Caco-2 (cell line): ENCODE measurements at regions not wholly inside any gene's neighbourhood (a gene's known extent, or its start where the extent isn't known, plus 50 kb on each side); places are given as distances from the start of the nearest gene placed in this dataset.

Experiments
- BruUV-seq: library from RNA; stranded (reverse); fragments of 400-500 nt; replicated peaks from 2 replicates; lab custom pipeline; 2021; lab: Mats Ljungman, UMichigan
- CTCF ChIA-PET: fragments of 300-600 bp; sonication (Branson Sonifier 250); formaldehyde crosslinking; loops from one replicate; lab custom pipeline; 2022; ENCODE audit warnings: antibody characterized with exemption; lab: Charles Lee
- POLR2A ChIA-PET: fragments of 300-600 bp; sonication (Branson Sonifier 250); formaldehyde crosslinking; loops from one replicate; lab custom pipeline; 2022; ENCODE audit warnings: antibody characterized with exemption; lab: Charles Lee
- DNase-seq, 2 experiments: peaks; one replicate each; pipeline versions ENCODE4 v3.0.0 to v3.0.0-alpha.2; 2020 to 2022
- H3K27me3 ChIP-seq: replicated peaks from 2 replicates; pipeline ENCODE4 v1.6.0; 2011; ENCODE audit warnings: low read length; ENCODE audit not compliant: control insufficient read depth, insufficient read depth
- H3K36me3 ChIP-seq: 2 replicates; pipeline ENCODE4 v1.5.1; 2011; ENCODE audit warnings: low read length; ENCODE audit not compliant: control insufficient read depth, insufficient read depth
- H3K4me1 ChIP-seq: fragments of 250-450 bp; sonication (Bioruptor Pico); 2 replicates; pipeline ENCODE4 v1.5.1; 2020; ENCODE audit warnings: mild to moderate bottlenecking
- H3K4me3 ChIP-seq: 2 replicates; pipeline ENCODE4 v1.5.1; 2011; ENCODE audit warnings: low read depth, mild to moderate bottlenecking, control low read depth, low read length
- H3K9me3 ChIP-seq: fragments of 250-450 bp; sonication (Bioruptor Pico); 2 replicates; pipeline ENCODE4 v1.5.1; 2020; ENCODE audit warnings: mild to moderate bottlenecking, moderate library complexity
- H3K27ac Mint-ChIP-seq: one replicate; pipeline ENCODE4 v1.8.0; 2022; ENCODE audit warnings: mixed read lengths; ENCODE audit not compliant: unreplicated experiment
- H3K27me3 Mint-ChIP-seq: one replicate; pipeline ENCODE4 v1.8.0; 2022; ENCODE audit warnings: mixed read lengths; ENCODE audit not compliant: insufficient read depth, unreplicated experiment
- H3K36me3 Mint-ChIP-seq: one replicate; pipeline ENCODE4 v1.8.0; 2022; ENCODE audit warnings: mild to moderate bottlenecking, mixed read lengths; ENCODE audit not compliant: insufficient read depth, unreplicated experiment
- H3K4me1 Mint-ChIP-seq: one replicate; pipeline ENCODE4 v1.8.0; 2022; ENCODE audit warnings: low read depth, mixed read lengths; ENCODE audit not compliant: unreplicated experiment
- H3K4me3 Mint-ChIP-seq: one replicate; pipeline ENCODE4 v1.8.0; 2022; ENCODE audit warnings: mild to moderate bottlenecking, moderate library complexity, mixed read lengths; ENCODE audit not compliant: unreplicated experiment
- H3K9me3 Mint-ChIP-seq: one replicate; pipeline ENCODE4 v1.8.0; 2022; ENCODE audit warnings: mixed read lengths; ENCODE audit not compliant: unreplicated experiment
- CTCF ChIP-seq, 2 experiments: fragments of 200-600 bp in 1 of 2; IDR thresholded peaks; 1 replicate in 1 of 2; 2 replicates in 1 of 2; pipeline versions ENCODE4 v1.5.1 to v1.8.0; 2011 to 2022; ENCODE audit warnings: antibody characterized with exemption in 1 of 2, control low read depth in 1 of 2, inconsistent platforms in 1 of 2, low read depth in 1 of 2, low read length in 1 of 2, mild to moderate bottlenecking in 1 of 2, moderate library complexity in 1 of 2; ENCODE audit not compliant: insufficient read depth in 1 of 2, severe bottlenecking in 1 of 2, unreplicated experiment in 1 of 2
- intact Hi-C: fragments of 100-400 bp; cut with micrococcal nuclease; formaldehyde crosslinking; loops from one replicate; pipeline ENCODE4 v1.10.0; 2022; ENCODE audit not compliant: unreplicated experiment

- TF ChIP-seq CTCF (IDR thresholded peaks at IDR 0.05; ENCODE audit: insufficient read depth in 1 of 2, low read depth in 1 of 2, low read length in 1 of 2, severe bottlenecking in 1 of 2, unreplicated experiment in 1 of 2) = no peak
- POLR2A ChIA-PET = no interaction called here
- CTCF ChIA-PET = no interaction called here
- no peak for DNase-seq
- Histone ChIP-seq H3K27me3 (no peaks in the 10 kb centered on the region), H3K36me3 (no peaks in the 10 kb centered on the region), H3K4me1 (no peaks in the 10 kb centered on the region), H3K4me3 (no peak overlapping the region), H3K9me3 (no peaks in the 10 kb centered on the region)
- Mint-ChIP-seq H3K27me3 (peaks cover 9% of the 10 kb centered on the region), H3K4me3 (no peak overlapping the region), H3K36me3 (no peaks in the 10 kb centered on the region), H3K4me1 (no peaks in the 10 kb centered on the region), H3K9me3 (peaks cover 4% of the 10 kb centered on the region), H3K27ac (no peak overlapping the region)
- intact Hi-C loops = no loop called here
- BruUV-seq = no TSS peak
Observed at GRCh38 chr2:12835733-12836132, 119.0 kb downstream of the TRIB2 start.

- BruUV-seq = no TSS peak
- Histone ChIP-seq H3K27me3 (no peaks in the 10 kb centered on the region), H3K9me3 (no peaks in the 10 kb centered on the region), H3K4me1 (no peaks in the 10 kb centered on the region), H3K4me3 (no peak overlapping the region), H3K36me3 (no peaks in the 10 kb centered on the region)
- ChIA-PET CTCF (no interaction called here), POLR2A (no interaction called here)
- intact Hi-C loops = no loop called here
- Mint-ChIP-seq H3K36me3 (no peaks in the 10 kb centered on the region), H3K27me3 (peaks cover 13% of the 10 kb centered on the region), H3K4me3 (no peak overlapping the region), H3K27ac (no peak overlapping the region), H3K9me3 (peaks cover 10% of the 10 kb centered on the region), H3K4me1 (no peaks in the 10 kb centered on the region)
- no peak for DNase-seq
- no peak for TF ChIP-seq CTCF (IDR thresholded peaks at IDR 0.05; ENCODE audit: insufficient read depth in 1 of 2, low read depth in 1 of 2, low read length in 1 of 2, severe bottlenecking in 1 of 2, unreplicated experiment in 1 of 2)
Observed at GRCh38 chr2:12839339-12839738, 122.6 kb downstream of the TRIB2 start.

- H3K4me3 ChIP-seq = no peak overlapping the region
- H3K4me1 ChIP-seq = no peaks in the 10 kb centered on the region
- Mint-ChIP-seq H3K4me3 (no peak overlapping the region), H3K27ac (no peak overlapping the region), H3K27me3 (peaks cover 13% of the 10 kb centered on the region), H3K4me1 (no peaks in the 10 kb centered on the region), H3K9me3 (peaks cover 10% of the 10 kb centered on the region), H3K36me3 (no peaks in the 10 kb centered on the region)
- intact Hi-C loops = no loop called here
- no peak for DNase-seq
- ChIA-PET POLR2A (no interaction called here), CTCF (no interaction called here)
- no peaks in the 10 kb centered on the region for H3K27me3 ChIP-seq
- no peaks in the 10 kb centered on the region for H3K36me3 ChIP-seq
- BruUV-seq = no TSS peak
- no peaks in the 10 kb centered on the region for H3K9me3 ChIP-seq
- no peak for TF ChIP-seq CTCF (IDR thresholded peaks at IDR 0.05; ENCODE audit: insufficient read depth in 1 of 2, low read depth in 1 of 2, low read length in 1 of 2, severe bottlenecking in 1 of 2, unreplicated experiment in 1 of 2)
Observed at GRCh38 chr2:12841021-12841420, 124.3 kb downstream of the TRIB2 start.
